ENCODE measurements at regions not wholly inside any gene's neighbourhood (a gene's known extent, or its start where the extent isn't known, plus 50 kb on each side); places are given as distances from the start of the nearest gene placed in this dataset.

DNA sequence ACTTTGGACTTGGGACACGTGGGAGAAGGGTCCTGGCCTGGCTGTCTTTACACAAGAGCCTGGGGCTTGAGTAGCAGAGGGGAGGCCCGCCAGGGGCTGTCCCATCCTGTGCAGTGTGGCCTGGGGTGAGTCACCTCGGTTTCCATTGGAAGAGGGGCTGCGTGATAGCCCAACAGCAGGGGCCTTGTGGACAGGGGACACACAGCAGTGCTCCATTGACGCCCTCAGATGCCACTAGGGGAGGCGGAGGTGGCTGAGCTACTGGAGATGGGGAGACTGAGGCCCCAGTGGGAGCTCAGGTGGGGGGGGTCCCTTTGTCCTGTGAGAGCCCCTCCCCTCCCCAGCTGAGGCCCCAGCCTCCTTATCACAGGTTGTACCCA, 50.0 kb upstream of the RNU6ATAC start:
- no peak for DNase-seq (ENCODE audit: low spot score)

DNA sequence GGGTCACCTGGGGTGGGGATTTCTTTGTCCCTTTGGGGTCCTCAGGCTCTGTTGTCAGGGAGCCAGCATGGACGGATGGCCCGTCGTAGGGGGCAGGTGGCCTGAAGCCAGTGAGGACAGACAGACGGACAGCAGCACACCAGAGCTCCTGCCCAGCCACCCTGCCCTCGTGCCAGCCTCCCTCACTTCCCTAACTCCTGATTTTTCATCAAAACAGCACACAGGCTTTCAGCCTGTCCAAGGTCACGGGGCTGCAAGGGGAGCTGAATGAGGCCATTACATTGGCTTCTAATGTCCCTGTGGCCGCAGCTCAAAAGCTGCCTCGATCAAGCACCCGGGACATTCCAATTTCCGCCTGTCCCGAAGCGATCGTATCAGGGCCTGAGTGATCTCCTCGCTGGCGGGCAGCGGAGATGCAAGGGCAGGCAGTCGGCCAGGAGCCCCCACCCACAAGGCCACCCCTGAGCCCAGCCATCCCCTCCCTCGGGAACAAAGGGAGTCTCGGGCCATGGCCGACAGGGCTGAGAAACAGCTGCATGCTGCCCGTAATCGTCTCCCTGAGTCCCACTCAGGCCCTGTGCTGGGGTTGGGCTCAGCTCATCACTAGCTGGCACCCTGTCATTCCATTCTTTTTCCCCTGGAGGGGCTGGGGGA, 50.5 kb upstream of the RNU6ATAC start:
- no peak for DNase-seq (ENCODE audit: low spot score)

DNA sequence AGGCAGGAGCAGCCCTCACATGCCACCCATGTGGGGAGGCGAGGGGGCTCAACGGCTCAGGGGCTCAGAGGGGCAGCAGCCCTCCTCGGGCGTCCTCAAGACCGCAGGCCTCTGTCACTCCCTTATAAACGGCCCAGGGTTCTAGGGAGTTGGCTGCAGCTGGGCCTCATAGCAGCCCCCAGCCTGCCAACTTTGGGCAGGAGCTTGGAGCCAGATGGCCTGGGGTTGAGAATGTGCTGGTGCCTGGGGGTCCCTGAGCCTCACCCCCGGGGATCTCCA, 51.0 kb upstream of the RNU6ATAC start:
- no peak for DNase-seq (ENCODE audit: low spot score)

DNA sequence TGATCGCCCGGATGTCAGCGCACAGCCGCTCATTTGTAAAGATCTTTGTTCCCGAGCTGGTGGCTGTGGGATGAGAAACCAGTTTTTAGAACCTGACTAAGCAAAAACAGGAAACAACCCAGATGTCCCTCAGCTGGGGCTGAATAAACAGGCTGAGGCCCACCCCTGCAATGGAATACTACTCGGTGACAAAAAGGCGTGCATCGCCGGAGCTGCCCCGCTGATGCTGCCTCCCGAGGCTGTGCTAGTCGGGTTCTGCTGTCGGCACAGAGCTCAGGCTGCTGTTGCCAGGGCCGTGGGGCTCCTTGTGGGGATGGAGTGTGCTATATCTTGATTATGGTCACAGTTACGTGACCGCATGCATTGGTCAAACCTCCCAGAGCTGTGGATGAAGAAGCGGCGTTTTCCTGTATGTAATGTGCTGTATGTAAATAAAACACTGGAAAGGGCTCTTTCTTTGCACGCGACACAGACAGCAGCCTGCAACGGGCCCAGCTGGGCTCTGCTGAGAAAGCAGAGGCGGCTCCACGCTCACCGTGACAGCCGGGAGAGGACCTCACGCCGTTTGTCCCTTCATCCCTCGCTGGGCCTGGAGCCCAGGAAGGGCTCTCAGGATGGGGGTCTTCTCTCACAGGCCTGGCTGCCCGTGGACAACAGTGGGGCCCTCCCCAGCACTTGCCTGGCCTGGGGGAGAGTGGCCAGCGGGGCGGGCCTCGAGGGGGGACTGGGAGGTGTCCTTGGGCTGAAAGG, 51.5 kb upstream of the RNU6ATAC start:
- DNase-seq (ENCODE audit: low spot score): no peak

DNA sequence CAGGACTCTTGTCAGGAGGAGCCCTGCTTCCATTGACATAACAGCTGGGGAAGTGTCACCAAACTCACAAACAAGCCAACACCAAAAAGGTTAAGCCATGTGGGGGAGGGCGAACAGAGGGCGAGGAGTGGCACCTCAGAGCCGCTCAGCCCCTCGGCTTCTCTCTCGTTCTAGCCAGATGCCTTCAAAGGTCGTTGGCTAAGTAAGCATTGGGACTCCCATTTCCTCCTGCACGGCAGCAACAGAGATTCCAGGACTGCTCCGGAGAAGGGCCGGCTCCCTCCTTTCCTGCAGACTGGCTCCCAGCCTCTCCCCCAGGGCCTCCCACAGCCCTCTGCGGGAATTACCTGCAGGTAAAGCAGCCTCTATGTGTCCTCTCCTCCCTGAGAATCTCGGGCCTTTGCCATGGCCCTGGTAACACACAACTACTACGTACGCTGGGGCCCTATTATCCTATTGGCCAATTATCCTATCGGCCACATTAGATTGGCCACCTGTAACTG, 52.1 kb upstream of the RNU6ATAC start:
- no peak for DNase-seq (ENCODE audit: low spot score)

DNA sequence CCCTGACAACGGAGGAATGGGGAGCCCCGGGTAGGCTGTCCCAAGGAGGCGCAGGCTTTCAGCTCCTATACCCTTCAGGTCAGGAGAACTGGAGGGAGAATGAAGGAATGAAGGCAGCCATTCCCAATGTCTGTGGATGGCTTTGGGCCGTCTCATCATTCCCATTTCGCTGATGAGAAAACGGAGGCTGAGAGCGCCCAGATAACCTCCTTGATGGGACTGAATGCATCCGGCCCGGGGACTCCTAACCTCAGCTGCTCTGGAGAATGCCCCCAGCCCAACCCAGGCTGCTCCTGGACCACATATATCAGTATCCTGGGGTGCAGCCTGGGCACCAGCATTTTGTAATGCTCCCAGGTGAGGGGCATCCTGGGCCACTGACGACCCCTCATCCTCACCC, 52.6 kb upstream of the RNU6ATAC start:
- DNase-seq (ENCODE audit: low spot score): no peak

DNA sequence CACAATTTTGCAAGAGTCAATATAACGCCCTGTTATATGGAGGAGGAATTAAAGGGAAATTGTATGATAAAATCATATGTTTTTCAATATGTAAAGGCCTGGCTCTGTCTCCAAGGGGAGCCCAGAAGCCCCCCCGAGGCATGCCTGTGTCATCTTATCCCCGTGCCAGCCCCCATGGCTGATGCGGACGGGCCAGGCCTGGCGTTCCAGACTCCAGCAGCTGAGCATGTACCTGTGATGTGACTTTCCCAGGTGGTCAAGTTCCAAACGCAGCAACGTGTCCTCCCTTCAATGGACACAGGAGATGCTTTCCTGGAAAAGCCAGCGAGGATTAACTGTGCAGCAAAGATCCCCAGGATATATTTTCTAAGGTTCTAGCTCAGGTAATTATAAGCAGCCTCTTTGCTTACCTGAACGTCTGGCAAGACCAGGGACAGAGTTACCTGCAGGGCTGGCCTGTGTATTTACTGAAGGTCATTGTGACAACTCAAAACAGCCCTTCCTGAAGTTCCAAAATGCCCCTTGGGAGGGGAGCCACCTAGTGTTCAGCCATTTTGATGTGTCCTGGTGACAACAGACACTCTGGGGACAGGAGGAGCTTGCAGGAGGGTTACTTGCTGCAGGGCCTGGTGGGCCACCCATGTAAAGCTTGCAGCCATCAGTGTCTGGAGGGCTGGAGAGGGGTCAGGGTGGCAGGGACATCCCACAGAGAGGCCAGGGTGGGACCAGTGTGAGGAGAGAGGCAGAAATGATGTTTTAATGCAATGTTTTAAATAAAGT, 53.3 kb upstream of the RNU6ATAC start:
- peak; percentile 58 for DNase-seq (ENCODE audit: low spot score)

DNA sequence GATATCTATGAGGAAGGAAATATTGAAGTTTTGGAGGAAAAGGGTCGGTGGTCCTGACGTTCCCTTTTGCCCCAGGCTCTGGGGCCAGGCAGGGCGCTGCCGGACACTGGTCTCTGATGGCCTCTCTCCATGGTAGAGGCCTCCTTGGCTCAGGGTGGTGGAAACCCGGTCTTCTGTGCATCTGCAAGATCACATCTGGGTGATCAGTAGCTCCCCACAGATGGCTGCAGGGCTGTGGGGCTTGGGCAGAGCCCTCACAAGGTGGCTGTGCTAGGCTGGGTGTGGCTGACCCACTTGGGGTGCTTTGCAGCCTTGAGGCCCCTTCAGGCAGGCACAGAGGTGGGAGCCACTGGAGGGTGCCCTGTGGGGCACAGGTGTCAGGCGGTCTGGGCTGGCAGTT, 53.9 kb upstream of the RNU6ATAC start:
- DNase-seq (ENCODE audit: low spot score): no peak

DNA sequence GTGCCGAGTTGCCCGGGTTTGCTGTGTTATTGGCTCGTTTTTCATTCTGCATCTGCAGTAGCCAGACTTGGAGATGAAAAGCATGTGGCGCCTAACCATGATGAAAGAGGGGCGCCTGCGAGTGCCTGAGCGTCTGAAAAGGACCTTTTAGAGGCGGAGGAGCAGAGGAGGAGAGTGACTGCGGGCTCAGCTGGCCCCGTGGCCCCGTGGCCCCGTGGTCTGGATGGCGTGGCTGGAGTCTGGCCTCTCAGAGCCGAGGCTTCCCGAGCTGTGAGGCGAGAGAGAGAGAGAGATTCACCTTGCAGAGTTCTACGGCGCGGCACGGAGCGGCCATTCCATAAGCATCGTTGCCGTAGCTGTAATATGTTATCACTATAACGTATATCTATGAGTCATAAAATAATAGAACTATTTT, 55.3 kb upstream of the RNU6ATAC start:
- no peak for DNase-seq (ENCODE audit: low spot score)

DNA sequence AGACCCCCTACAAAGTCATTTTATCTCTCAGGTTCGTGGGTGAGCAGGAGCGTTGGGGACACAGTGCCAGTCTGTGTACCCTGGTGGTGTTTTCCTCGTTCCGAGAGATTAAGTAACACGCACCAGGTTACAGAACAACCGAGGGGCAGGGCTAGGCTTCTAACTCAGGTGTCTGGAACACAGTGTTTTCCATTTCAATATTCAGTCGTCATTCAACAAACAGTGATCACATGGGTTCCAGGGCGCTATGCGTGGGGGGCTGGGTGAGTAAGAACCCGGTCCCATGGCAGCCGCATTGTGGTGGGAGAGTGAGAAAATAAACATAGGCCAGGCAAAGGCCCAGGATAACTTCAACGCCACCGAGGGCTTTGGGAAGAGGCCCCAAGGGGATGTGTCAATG, 55.9 kb upstream of the RNU6ATAC start:
- DNase-seq (ENCODE audit: low spot score): no peak

DNA sequence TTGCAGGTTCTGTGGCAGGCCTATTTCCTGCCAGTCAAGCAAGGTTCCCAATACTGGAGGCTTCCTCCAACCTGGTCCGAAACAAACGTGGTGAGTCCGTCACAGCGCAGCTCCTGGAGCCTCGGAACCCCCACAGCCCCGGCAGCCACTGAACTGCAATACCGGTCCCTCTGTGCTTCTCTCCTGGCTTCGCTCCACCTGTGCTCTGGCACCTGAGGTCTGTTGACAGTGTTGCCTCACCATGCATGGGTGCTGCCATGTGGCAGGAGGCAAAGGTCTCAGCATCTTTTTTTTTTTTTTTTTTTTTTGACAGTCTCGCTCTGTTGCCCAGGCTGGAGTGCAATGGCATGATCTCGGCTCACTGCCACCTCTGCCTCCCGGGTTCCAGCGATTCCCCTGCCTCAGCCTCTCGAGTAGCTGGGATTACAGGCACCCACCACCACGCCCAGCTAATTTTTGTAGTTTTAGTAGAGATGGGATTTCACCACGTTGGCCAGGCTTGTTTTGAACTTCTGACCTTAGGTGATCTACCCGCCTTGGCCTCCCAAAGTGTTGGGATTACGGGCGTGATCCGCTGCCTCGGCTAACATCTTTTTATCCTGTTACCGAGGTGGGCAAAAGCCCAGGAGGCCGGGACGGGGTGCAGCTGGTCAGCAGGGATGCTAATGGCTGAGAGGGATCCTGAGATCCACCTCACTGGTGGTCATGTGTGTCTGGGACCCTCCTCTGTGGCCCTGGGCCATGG, 57.1 kb upstream of the RNU6ATAC start:
- no peak for DNase-seq (ENCODE audit: low spot score)

DNA sequence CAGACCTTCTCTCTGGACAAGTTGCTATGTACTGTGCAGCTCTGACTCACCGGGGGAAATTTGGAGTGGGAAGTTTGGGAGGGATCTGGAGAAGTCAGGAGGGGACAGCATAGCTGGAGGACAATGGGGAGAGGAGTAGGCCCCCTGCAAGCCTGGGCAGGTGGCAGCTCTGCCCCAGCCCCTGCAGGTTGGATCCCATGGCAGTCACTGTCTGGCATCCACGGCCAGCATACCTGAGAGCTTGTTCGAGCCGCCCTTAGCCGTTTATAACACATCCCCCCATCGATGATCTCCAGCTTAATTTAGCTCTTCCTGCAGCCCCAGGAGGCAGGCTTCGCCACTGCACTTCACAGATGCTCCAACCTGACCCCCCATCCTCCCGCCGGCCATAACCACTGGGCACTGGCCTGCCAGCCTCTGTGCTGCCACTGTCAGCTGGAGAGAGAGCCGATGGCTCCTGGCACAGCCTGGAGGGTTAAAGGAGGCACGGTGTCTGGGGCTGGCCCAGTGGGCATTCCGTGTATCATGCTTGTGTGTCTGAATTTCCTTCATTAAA, 57.7 kb upstream of the RNU6ATAC start:
- DNase-seq (ENCODE audit: low spot score): no peak

DNA sequence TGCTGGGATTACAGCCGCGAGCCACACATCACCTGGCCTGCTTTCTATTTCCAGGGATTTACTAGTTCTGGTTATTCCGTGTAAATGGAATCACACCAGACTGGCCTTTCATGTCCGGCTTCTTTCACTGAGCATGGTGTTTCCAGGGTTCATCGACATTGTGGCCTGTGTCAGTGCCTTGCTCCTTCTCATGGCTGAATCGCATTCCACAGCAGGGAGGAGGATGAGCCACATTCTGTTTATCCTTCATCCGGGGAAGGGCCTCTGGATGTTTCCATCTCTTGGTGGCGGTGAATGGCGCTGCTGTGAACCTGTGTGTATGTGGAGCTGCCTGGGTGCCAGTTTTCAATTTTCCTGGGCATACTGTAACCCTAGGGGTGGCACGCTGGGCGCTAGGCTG, 58.7 kb upstream of the RNU6ATAC start:
- no peak for DNase-seq (ENCODE audit: low spot score)

DNA sequence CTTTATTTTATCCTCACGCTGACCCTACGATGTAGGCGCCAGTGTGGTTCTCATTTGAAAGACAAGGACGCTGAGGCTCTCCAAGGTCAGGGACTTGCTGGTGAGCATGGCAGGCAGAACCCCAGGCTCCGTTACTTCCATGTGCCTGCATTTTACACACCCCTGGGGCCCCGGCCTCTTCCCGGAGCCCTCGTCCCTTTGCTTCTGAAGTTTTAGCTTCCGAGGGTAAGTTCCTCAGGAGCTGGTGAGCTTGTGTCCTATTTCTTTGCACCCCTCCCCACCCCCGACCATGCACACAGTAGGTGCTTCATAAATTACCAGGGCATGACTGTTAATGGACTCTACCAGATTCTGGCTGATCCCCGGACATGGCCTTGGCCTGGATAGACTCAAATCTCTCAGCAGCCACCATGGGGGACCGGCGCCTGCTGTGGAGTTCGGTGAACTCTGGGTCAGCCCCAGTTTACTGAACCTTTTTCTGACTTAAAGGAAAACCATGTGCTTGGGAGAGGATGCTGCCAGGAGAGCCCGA, 59.3 kb upstream of the RNU6ATAC start:
- DNase-seq (ENCODE audit: low spot score): no peak

DNA sequence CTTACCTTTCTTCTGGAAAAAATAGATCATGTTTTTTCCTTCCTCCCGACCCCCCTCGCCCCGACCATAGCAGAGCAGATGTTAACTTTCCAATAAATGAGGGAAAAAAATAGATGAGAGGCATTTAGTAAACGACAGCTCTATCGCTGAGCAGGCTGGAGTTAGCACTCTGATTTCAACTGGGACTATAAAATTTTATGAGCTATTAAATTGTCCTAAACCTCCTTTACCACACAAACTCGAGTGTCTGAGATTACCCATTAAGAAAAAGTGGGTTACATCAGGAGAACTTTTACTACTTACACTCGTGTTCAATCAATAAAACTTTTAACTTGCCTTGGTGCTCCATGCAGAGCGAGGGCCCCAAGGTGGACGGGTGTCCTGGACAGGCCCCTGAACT, 59.8 kb upstream of the RNU6ATAC start:
- no peak for DNase-seq (ENCODE audit: low spot score)

DNA sequence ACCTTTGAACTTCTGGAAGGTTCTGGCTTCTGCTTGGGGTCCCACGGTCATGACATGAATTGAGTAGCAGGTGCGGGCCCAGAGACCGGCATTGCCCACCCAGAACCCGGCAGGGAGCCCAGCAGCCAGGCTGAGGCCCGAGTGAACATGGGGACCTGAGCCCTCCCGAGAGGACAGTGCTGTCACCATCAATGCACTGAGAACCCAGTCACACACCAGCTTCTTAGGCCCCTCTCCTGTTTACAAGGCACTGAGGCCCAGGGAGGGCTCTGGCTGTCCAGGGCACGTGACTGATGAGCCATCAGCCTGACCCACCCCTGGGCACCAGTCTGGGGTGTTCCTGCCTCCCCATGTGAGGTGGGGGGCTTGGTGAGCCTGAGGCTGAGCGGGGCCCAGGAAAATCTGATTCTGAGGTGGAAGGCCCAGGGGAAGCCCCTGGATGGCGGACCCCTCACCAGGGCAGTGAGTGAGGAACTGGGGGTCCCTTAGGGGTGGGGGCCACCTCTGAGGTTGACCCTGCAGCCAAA, 60.3 kb upstream of the RNU6ATAC start:
- DNase-seq (ENCODE audit: low spot score): no peak

DNA sequence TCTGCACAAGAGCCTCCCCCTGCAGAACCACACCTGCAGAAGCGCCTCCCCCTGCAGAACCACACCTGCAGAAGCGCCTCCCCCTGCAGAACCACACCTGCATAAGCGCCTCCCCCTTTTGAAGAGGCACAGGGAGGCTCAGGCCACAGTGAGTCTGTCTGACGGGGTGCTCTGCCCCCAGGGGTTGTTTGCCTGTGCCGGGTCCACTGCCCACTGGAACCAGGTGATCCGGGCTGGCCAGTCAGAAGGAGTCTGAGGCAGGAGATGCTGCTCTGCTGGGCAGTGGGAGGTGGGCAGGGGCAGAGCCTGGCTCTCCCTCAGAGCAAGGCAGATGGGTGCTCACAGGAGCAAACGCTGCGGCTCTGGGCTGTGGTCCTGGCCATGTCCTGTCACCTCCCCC, 60.8 kb upstream of the RNU6ATAC start:
- DNase-seq (ENCODE audit: low spot score): no peak

DNA sequence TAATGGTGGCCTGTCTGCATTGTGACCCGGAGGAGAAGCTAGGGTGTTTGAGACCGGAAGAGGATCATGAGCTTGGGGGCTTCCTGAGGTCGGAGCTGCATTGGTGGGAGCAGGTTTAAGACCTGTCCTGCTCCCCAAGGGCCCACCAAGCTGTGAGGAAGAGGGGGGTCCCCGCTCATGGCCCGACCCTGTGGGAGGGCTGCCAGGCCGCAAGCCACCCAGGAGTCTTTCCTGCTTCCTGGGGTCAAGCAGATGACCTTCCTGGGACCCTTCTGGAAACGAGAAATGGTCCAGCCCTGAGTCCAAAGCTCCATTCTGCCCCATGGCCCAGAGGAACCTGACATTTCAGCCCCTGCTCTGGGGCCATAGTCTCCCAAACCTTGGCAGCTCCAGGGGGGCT, 61.5 kb upstream of the RNU6ATAC start:
- no peak for DNase-seq (ENCODE audit: low spot score)

DNA sequence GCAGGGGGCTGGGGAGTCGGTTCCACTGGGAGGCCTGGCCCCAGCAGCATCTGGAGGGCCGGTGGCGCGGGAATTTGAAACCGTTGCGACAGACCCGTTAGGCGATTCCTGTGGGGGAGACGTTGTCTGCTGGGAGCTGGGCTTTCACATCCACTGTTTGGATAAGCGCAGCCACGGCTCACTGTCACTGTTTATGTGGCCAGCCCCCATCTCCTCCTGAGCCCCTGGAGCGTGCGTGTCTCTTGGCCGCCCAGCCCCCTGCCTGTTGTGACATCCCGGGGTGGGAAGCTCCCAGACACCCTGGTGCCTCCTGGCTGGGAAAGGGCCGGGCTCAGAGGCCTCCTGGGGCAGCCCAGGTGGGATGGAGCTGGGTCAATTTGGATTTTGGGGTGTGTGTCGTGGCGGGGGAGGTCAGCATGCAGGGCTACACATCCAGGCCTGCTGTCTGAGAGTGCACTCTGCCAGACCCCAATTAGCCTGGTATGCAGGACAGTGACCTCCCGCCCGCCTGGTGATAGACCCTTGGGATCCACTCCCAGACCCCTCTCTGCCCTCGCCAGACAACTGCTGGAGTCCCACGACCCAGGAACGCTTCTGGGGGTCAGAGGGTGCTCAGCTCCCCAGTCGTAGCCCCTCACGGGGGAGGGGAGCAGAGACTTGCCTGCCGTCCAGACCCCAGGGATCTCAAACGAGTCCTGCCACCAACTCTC, 62.0 kb upstream of the RNU6ATAC start:
- peak; percentile 72 for DNase-seq (ENCODE audit: low spot score)

DNA sequence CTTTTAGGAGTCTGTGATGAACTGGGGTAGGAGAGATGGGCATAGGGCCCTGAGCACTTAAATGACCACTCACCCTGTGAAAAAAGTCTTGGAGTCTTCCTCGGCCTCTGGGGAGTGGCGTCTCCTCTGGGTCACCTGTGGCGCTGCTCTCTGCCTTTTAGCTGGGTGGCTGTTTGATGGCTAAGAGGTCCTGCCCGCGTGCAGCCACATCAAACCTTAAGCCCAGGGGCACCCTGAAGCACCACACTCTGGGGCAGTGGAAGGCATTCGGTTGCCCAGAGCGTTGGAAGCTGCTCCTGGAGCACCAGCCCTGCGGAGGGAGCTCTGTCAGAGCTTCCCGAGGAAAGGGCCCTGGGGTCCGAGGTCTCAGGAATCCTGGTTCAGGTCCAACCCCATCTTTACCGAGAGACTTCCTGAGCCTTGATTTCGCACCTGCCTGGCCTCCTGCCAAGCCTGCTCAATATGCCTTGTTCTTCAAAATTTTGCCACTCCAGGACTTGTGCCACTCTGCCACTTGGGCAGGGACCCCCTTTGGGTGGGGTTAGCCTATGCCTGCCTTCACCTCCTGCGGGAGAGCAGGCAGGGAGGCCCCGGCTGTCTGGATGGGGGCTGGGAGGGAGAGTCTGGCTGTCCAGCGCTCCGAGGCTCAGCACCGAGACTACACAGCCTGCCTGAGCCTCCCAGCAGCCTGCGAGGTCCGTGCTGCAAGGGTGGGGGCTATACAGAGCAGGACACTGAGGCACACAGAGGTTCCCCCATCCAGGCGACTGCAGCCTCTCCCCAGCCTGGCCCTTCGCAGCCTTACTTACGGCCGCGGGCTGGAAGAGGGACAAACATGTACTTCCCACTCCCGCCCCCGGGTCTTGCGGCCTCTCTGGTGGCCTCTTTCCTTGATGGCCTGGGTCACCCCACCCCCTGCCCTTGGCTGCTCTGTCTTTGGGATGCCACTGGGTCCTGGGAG, 63.4 kb upstream of the RNU6ATAC start:
- DNase-seq (ENCODE audit: low spot score): no peak

Data from HuH-7 (cell line).